ENCODE measurements at regions not wholly inside any gene's neighbourhood (a gene's known extent, or its start where the extent isn't known, plus 50 kb on each side); places are given as distances from the start of the nearest gene placed in this dataset.

DNA sequence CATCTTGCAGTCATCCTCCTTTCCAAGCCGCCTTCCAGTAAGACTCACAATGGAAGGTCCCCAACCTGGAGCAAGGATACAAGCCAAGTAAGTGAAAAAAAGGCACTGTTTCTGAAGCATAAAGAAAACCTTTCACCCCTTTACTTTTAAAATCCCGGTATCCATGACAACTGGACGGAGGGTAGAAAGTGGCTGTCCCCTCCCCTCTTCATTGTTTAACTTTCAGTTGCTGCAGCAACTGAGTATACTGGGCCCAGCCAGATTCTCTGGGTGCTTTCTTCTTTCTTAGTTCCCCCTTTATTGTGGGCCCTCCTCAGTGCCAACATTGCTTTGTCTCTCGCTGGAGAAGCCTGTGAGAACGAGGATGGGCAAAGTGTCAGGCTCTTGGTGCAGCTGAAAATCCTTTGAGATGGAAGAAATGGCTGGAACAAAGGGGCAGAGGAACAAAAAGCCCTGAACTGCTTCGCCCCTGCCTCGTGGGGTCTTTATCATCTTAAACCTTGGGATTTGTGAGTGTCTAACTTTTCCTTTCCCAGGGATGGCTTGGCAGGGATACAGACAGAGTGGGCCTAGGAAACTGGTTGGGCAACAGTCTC is 224.0 kb upstream of the RGMA start:
- peak; percentile 81 for DNase-seq (ENCODE audit: low spot score)

DNA sequence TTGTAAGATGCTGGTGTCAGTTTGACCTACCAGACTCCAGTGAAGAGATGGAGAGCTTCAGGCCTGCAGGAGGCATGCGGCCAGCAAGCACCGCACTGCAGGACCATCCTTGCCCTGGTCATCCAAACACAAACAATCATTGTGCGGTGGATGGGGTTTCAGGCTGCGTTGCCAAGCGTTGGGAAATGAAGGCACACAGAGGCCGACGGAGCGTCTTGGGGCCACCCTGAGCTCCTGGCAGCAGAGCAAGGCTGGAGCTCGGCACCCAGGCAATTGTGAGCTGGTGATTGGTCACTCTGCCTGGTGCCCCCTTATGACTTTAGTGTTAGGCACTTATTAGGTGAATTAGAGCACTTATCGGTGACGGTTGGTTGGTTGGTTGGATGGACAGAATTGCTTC is 222.6 kb upstream of the RGMA start:
- no peak for DNase-seq (ENCODE audit: low spot score)

DNA sequence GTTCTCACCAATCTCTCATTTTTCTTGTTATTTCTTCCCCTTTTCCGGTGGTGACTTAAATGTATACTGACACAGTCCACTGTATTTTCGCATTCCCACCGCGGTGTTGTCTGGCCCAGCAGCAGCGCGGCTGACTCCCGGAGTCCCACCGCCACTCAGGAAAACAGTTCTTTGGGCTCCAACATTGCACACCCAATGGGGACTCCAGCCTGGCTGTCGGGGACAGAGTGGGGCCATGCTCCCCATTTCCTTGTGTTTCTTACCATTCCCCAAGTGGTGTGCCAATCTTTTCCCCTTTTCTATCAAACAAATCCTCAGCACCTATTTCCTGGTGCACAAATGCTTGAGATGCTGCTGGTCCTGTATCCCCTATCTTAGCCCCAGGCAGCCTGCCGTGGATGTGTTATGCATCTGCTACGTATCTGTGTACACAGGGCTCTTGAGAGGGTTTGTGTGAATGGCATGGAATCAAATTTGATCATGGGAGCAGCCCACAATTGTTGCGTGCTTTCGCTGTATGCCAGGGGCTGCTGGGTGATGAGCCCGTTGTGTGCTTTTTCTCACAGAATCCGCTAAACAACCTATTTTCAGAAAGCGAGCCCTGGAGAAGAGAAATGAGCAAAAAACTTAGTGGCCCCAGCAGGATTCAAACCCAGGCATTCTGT is 219.1 kb upstream of the RGMA start:
- DNase-seq (ENCODE audit: low spot score), result no peak

- no peak for DNase-seq (ENCODE audit: low spot score)
Measured at GRCh38 chr15:93307513-93307912, 218.5 kb upstream of the RGMA start.

DNA sequence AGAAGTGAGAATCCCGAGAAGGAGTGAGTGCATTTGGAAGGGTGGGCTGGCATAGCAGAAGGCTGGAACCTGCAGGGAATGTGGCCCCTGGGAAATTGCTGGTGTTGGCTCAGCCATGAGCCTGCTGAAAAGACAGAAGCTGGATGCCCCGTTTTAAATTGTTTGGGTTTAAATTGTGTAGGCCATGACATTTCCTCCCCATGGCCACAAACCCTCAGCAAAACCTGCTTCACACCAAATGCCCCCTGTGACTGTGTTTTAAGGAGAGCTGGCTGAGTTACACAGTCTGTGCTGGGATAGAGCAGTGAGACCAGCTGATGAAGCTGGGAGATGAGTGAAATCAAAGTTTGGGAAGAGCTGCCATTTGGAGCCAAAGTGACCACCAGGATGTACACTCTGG is 216.3 kb upstream of the RGMA start:
- DNase-seq (ENCODE audit: low spot score), result no peak

DNA sequence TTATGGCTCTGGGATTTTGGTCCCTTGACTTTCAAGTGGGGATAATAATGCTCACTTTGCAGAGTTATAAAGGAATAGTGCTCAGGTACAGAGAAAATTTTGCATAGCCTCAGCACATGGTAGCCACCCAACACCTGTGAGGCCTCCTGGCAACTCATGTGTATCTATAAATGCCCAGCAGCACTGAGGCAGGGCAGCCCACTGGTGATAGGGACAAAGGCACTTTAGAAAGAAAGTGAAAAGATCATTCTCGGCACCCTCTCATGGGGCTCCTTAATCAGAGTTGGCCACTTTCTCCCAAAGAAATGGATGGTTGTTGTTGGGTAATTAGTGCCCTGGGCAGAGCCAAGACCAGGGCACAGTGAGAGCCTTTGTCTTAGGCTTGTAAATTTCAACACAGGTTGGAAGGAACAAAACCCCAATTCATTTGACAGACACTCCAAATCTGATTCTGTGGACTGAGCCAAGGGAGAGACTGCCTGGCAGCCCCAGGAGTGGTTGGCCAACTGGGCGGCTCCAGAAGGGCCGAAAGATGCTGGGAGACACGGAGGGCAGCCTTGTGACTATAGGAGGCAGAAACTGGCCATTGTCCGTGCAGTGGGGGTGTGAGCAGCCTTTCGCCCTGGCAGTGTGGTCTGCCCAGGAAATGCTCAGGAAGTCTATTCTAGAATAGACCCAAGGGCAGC is 213.2 kb upstream of the RGMA start:
- DNase-seq (ENCODE audit: low spot score), result peak; percentile 86

DNA sequence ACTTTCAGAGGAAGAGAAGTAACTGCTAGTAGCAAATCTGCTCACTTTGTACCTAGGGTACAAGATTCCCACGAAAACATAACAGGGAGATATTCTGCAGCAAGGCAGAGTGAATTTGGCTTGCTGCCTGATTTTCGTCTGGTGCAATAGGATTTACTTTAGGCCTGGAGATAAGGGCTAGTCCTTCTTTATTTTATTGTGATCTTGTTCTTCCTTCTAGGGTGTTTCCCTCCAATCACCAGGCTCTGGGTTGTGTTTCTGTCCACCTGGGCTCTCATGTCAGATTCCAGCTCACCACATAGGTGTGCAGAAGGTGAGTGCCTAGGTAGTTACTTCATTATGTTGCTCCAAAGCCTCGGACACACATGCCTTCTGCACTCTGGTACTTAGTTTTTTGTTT is 211.8 kb upstream of the RGMA start:
- no peak for DNase-seq (ENCODE audit: low spot score)

DNA sequence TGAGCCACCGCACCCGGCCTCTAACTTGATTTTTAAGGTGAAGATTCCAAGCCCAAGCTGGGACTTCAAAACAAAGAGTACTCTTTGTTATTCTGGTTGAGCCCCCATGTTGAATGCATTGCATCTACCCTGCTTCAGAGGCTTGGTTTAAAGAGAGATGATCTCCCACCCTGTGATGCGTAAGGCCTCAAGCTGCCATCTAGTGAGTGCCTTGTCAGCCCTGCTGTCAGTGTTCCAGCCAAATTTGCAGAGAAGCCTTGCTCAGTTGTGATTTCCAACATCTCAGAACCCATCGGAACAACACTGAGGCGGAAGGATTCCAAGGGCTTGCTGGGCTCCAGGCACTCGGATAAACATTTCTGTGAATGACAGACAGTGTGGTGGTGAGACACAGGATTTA is 210.7 kb upstream of the RGMA start:
- no peak for DNase-seq (ENCODE audit: low spot score)

DNA sequence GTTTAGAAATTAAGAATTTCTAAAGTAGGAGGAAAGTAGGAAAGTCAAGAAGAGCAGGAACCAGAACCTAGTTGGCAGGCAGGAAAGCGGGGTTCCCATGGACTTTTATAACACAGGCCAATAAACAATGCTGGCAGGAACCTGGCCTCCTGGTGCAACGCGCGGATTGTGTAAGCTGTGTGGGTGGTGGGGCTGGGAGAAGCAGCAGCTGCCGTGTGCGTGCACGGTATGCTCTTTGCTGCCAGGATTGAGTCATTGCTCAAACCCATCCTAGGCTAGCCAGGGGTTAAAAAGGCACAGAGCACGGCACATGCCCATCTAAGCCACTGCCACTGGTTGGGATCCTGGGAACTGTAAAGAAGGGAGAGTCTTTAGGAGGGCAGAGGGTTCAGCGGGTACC is 209.9 kb upstream of the RGMA start:
- DNase-seq (ENCODE audit: low spot score), result no peak

DNA sequence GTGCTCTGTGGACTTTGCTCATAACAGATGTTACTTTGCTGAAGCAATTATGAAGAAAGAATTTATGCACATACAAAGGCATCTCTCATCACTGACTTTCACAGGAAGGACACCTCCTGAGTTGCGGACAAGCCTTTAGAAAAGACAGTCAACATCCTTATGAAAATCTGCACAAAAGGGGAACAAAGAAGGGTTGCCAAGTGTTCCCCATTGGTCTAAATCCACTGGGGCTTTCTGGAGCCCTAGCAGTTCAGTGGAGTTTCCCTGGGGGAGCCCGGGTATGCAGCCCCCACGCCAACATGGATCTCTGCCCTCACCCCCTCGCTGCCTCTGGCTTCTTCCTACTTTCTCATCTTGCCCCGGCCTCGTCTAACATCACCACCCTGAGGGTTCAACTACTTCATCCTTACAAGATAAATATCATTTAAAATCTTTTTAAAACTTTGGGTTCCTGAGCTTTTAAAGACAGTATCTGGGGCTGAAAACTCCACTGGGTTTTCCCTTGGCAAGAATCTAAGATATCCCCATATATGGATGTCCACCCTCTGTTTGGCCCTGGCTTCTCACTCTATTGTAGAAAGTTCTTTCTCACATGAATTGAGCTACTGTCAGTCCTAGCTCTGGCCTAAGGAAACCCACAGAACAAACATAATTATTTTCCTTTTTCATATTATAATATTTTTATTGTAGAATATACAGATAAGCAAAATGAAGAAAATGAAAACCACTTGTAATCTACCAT is 207.9 kb upstream of the RGMA start:
- no peak for DNase-seq (ENCODE audit: low spot score)

- DNase-seq (ENCODE audit: low spot score), result no peak
Measured at GRCh38 chr15:93294896-93295295, 205.9 kb upstream of the RGMA start.

DNA sequence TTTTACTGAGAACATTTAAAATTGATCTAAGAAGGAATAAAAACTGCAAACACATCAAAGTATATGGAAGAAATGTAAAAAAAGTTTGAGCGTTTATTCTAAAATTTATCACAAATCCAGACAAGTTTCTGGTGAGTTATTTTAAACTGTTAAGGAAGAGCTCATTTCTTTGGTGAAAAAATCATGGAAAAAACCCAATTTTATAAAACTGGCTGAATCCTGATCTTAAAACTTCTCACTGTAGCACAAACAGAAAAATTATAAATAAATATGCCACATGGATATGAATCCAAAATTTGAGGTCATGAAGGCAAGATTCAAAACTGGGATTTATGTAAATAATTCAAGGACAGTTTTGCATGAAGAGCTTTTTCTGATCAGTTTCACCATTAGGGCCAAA is 205.1 kb upstream of the RGMA start:
- no peak for DNase-seq (ENCODE audit: low spot score)

DNA sequence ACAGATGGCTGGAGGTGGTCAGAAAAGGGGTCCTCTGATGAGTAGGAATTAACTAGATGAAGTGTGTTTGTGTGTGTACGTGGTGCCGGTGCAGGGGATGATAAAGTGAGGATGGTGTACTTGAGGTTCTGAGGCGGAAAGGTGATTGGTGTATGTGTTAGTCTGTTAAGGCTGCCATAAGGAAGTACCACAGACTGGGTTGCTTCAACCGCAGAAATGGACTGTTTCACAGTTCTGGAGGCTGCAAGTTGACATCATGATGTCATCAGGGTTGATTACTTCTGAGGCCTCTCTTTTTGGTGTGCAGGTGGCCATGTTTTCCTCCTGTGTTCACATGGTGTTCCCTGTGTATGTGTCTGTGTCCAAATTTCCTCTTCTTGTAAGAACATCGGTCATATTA is 202.4 kb upstream of the RGMA start:
- DNase-seq (ENCODE audit: low spot score), result no peak

GRCh38 chr15:93290618-93290946 is 201.6 kb upstream of the RGMA start:
- no peak for DNase-seq (ENCODE audit: low spot score)

- DNase-seq (ENCODE audit: low spot score), result no peak
Measured at GRCh38 chr15:93289941-93290617, 201.1 kb upstream of the RGMA start.

DNA sequence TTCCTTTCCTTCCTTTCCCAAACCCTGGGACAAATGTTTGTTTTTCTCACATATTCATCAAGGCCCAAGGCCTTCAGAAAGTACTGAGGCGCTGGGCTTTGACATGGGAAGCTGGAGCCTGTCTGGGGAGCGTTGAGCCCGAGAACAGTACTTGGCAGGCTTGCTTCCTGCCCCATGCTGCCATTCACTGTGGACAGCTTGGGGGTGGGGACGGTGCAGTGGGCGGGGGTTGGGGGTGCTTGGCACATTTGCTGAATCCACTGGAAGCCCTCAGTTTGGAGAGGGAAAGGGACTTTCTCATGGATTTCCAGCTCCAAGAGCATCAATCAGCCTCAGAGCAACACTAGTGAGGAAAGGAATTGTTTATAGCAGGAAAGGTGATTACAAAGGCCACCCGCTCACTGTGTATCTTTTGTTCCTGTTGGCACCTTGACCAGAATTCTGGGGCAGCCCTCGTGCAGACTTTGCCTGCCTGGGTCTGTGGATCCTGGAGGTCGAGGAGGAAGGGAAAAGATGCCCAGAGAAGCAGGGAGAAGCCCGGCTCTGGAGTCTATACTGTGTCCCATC is 199.8 kb upstream of the RGMA start:
- peak; percentile 49 for DNase-seq (ENCODE audit: low spot score)

DNA sequence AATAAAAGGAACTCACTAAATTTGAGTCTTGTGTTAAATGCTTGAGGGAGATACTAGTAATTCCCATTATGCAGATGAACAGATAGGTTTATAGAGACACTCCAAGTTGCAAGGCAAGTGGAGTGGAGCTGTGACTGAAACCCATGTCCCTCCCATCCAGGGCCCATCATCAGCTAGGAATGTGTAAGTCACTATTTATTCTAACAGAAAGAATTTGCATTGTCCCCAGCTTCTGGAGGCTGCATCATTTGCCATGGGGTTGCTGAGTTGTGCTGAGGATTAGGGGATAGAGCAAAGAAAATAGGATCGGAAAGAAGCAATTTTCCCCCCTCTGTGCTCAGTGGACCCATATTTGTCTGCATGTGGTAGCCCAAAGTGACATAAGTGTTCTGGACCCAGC is 197.4 kb upstream of the RGMA start:
- no peak for DNase-seq (ENCODE audit: low spot score)

GRCh38 chr15:93283854-93284253 is 194.8 kb upstream of the RGMA start:
- DNase-seq (ENCODE audit: low spot score), result no peak

DNA sequence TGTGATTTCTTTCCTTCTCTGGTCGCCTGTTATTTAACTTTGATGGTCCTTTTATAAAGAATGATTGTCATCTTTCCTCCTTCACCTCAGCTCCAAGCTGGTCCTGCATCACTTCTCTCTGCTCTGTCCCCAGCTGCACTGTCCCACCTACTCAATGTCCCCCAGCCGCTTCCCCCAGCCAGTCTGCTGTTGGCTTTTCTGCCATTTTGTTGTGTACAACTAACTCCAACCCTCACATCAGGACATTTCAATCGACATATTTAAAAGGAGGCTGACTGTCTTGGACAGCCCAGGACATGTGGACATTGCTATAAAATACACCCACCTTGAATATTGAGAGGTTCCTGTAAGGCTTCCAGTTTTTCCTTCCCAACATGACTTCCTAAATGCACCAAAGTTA is 193.8 kb upstream of the RGMA start:
- no peak for DNase-seq (ENCODE audit: low spot score)

- DNase-seq (ENCODE audit: low spot score), result no peak
Measured at GRCh38 chr15:93278783-93279182, 189.8 kb upstream of the RGMA start.

DNA sequence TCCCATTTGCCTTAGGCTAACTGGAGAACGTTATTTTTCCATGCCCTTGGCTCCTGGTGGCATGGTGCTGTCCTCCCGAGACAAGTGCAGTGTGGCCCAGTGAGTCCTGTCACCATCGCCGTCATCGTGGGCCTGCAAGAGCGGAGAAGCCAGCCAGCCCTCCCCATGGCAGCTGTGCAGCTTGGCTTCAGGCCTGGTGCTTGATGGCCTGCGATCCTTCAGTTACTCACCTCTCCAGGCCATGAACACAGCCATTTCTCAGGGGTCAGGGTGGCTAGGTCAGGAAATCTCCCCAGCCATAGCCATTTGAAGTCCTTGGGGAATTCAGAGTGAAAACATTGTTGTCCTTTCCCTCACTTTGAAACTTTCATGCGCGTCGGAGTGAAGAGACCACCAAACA is 189.0 kb upstream of the RGMA start:
- no peak for DNase-seq (ENCODE audit: low spot score)

GRCh38 chr15:93274257-93274656 is 185.2 kb upstream of the RGMA start:
- DNase-seq (ENCODE audit: low spot score), result no peak

Measured in putamen (tissue), 1 donor.